ENCODE measurements at regions not wholly inside any gene's neighbourhood (a gene's known extent, or its start where the extent isn't known, plus 50 kb on each side); places are given as distances from the start of the nearest gene placed in this dataset.

DNA sequence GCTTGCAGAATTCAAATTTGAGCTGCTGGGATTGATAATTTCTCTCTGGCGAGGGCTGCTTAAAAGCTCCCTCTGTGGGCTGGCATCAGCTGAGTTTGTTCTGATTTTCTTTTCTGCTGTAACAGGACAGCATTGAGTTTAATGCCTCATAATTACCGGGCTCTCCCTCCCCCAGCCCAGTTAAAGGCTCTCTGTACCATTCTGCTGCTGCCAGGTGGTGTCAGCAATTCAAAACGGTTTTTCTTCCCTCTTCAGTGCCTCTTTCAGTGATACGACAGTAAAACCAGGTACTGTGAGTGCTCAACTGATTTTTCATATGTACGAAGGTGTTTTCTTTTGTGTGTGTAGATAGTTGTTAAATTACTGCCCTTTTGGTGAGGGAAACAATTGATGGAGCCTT, 509.3 kb upstream of the CTNND2 start:
- TF ChIP-seq POLR2A (IDR thresholded peaks at IDR 0.05), result no peak
- TF ChIP-seq POLR2AphosphoS5 (IDR thresholded peaks at IDR 0.05), result no peak
- TF ChIP-seq, protein P1, sequence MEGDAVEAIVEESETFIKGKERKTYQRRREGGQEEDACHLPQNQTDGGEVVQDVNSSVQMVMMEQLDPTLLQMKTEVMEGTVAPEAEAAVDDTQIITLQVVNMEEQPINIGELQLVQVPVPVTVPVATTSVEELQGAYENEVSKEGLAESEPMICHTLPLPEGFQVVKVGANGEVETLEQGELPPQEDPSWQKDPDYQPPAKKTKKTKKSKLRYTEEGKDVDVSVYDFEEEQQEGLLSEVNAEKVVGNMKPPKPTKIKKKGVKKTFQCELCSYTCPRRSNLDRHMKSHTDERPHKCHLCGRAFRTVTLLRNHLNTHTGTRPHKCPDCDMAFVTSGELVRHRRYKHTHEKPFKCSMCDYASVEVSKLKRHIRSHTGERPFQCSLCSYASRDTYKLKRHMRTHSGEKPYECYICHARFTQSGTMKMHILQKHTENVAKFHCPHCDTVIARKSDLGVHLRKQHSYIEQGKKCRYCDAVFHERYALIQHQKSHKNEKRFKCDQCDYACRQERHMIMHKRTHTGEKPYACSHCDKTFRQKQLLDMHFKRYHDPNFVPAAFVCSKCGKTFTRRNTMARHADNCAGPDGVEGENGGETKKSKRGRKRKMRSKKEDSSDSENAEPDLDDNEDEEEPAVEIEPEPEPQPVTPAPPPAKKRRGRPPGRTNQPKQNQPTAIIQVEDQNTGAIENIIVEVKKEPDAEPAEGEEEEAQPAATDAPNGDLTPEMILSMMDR (IDR thresholded peaks at IDR 0.05 in 8 of 11, conservative IDR thresholded peaks at IDR 0.05 in 3 of 11), result no peak
